ENCODE measurements at regions not wholly inside any gene's neighbourhood (a gene's known extent, or its start where the extent isn't known, plus 50 kb on each side); places are given as distances from the start of the nearest gene placed in this dataset.

- Histone ChIP-seq H3K4me3 (no peak overlapping the region), H3K27me3 (no peaks in the 10 kb centered on the region), H3K36me3 (no peaks in the 10 kb centered on the region), H3K9me3 (peaks cover 0 to 4% of the 10 kb centered on the region in 2 donors), H3K4me1 (peaks cover 0 to 34% of the 10 kb centered on the region in 2 donors), H3K27ac (peak overlapping the region in 1 of 2 donors; percentile 5)
- DNase-seq (ENCODE audit: low spot score), result no peak
- no peak for TF ChIP-seq CTCF (IDR thresholded peaks at IDR 0.05)
Measured at GRCh38 chr9:88742905-88743304, 207.9 kb downstream of the NXNL2 start.

GRCh38 chr9:88745276-88746001, 210.5 kb downstream of the NXNL2 start:
- peaks cover 0 to 47% of the 10 kb centered on the region in 2 donors for H3K4me1 ChIP-seq

GRCh38 chr9:88746029-88746742, 211.2 kb downstream of the NXNL2 start:
- Histone ChIP-seq H3K4me3 (no peak overlapping the region), H3K9me3 (peaks cover 0 to 4% of the 10 kb centered on the region in 2 donors), H3K27ac (peak overlapping the region in 1 of 2 donors; percentile 26), H3K4me1 (peaks cover 0 to 47% of the 10 kb centered on the region in 2 donors), H3K36me3 (no peaks in the 10 kb centered on the region), H3K27me3 (no peaks in the 10 kb centered on the region)
- no peak for DNase-seq (ENCODE audit: low spot score)
- no peak for TF ChIP-seq CTCF (IDR thresholded peaks at IDR 0.05)

More at GRCh38 chr9:88745276-88746001, 210.5 kb downstream of the NXNL2 start:
- H3K9me3 ChIP-seq, result peaks cover 0 to 4% of the 10 kb centered on the region in 2 donors
- no peak for TF ChIP-seq CTCF (IDR thresholded peaks at IDR 0.05)
- no peak overlapping the region for H3K27ac ChIP-seq
- no peak overlapping the region for H3K4me3 ChIP-seq
- no peak for DNase-seq (ENCODE audit: low spot score)
- H3K27me3 ChIP-seq, result no peaks in the 10 kb centered on the region
- no peaks in the 10 kb centered on the region for H3K36me3 ChIP-seq

- H3K27ac ChIP-seq, result peak overlapping the region in 1 of 2 donors; percentile 72
- DNase-seq (ENCODE audit: low spot score), result no peak
- H3K4me1 ChIP-seq, result peaks cover 0 to 47% of the 10 kb centered on the region in 2 donors
- TF ChIP-seq CTCF (IDR thresholded peaks at IDR 0.05), result no peak
- H3K4me3 ChIP-seq, result no peak overlapping the region
- no peaks in the 10 kb centered on the region for H3K27me3 ChIP-seq
- H3K36me3 ChIP-seq, result no peaks in the 10 kb centered on the region
- no peaks in the 10 kb centered on the region for H3K9me3 ChIP-seq
Measured at GRCh38 chr9:88746743-88747398, 211.9 kb downstream of the NXNL2 start.

- no peaks in the 10 kb centered on the region for H3K36me3 ChIP-seq
- DNase-seq (ENCODE audit: low spot score), result peak; percentile 84
- peak overlapping the region; percentile 15 to 72 for H3K27ac ChIP-seq
- H3K27me3 ChIP-seq, result no peaks in the 10 kb centered on the region
- H3K9me3 ChIP-seq, result no peaks in the 10 kb centered on the region
- H3K4me1 ChIP-seq, result peaks cover 0 to 41% of the 10 kb centered on the region in 2 donors
- no peak for TF ChIP-seq CTCF (IDR thresholded peaks at IDR 0.05)
- no peak overlapping the region for H3K4me3 ChIP-seq
Measured at GRCh38 chr9:88747768-88748167, 212.8 kb downstream of the NXNL2 start.
